GM19043 (cell line): ENCODE measurements at regions not wholly inside any gene's neighbourhood (a gene's known extent, or its start where the extent isn't known, plus 50 kb on each side); places are given as distances from the start of the nearest gene placed in this dataset.
"Not testable (repeated sequence)": the region's sequence is repeated elsewhere in the genome, so short reads cannot be mapped to it uniquely, and the experiment has no call there.

Experiments used
- ATAC-seq: cut with Tn5 transposase; IDR thresholded peaks from one replicate; pipeline ENCODE4 v1.9.1; 2021; ENCODE audit warnings: low read depth; ENCODE audit not compliant: unreplicated experiment

DNA sequence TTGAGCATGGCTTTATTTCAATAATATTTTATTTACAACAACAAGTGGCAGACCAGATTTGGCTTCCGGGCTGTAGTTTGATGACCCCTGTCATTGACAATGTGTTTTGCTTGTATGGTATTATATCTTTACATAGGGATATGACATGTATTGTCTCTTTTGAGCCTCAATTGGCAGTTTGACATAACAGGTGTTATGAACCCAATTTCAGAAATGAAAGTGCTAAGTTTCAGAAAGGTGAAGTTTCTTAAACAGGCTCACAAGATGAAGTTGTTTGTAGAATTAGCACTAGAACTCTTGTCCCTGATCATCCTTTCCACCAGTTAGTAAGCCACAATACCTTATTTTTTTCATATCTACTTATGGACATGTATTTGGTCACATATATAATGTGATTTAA is 303.0 kb upstream of the GRIA1 start:
- ATAC-seq: no peak

DNA sequence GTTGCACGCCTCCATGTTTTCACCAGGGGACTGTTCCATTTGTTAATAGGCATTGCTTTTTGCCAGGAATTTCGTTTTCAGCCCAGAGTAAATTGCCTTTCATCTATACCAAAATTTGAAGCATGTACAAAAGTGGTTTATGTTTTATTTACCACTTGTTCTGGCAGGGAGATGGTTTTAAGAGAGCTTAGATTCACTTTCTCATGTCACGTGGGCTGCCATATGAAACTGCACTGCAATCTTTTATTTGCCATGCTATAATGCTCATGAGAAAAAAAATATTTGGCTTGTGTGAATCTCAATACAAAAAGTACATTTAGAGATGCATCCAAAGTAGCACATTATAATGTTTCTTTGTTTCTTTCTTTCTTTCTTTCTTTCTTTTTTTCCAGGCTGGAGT is 284.1 kb upstream of the GRIA1 start:
- ATAC-seq: no peak

DNA sequence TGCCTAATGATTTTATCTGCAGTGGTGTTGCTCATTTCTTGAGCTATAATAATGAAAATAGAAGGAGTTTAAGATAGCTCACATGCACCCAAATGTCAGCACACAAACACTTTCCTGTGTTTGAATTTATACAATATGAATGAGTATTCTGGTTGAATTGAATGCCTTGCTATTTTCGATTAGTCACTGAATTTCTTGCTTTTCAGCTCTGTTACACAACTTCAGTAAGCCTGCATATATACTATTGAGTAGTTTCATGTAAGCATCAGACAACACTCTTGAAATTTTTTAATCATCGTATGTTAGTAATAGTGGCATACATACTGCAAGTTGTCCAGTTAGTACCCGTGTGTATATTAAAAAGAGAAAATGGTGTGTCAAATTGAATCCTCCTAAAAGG is 281.5 kb upstream of the GRIA1 start:
- ATAC-seq: no peak

DNA sequence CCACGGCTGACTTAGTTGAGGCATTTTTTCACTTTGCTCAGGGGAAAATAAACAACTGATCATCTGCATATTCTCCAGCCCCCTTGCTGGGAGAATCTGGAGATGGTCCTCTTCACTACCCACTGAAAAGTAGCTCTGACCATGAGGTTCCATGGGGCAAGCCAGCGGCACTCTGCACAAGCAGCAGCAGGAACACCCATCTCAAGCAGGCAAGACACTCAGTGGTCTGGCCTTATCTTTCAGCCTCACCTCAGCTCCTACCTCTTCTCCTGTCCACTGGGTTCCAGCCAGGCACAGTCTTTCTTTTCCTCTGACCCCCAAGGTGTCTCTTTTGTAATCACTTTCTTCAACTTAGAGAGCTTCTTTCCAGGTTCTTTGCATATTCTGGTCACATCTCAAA is 280.8 kb upstream of the GRIA1 start:
- no peak for ATAC-seq

DNA sequence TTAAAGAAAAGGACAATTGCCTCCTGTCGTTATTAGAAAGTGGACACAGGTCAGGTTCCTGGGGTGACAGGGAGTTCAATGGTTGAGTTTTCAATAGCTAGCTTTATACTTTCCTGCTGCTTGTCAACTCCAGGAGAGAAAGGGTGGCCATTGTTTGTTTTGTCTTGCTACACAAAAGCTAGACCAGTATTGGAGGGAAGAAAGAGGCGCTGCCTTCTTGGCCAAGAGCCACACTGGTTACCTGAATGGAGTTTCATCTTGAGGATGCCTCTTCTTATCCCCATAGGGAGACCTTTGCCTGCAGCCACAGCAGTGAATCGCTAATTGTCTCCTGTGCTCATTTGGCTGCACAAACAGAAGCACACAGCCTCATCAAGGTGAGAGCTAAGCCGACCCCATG is 279.4 kb upstream of the GRIA1 start:
- no peak for ATAC-seq

DNA sequence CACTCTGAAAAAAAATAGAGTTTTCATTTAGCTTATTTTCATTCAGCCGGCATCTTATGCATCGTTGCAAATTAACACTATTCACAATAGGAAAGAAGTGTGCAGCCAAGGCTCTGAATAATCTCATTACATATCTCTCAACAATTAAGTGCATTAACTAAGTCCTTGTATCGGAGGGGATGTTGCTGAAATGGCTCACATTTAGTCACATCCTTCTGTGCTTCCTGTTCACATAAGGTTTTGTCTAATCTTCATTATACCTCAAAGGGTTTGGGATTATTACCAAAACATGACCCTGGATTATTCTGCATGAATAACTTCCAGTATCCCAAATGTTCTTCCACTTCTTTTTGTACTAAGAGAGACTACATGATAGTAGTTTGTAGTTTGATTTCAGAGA is 278.0 kb upstream of the GRIA1 start:
- no peak for ATAC-seq

DNA sequence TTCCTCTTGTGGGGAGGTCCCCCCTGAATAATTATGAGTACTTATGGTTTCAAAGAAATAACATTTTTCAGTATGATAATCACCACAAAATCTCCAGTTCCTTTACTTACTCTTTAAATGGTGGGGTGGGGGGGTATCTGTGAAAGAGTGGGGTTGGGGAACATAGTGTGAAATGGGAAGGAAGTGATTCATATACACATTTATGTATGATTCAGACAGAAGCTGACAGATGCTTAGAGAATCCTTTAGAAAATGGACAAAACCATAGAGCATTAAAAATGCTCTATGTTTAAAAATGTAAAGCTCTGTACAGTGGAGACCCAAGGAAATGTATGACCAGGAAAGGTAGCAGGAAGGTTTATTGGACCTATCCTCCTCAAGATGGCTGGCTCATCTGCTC is 267.5 kb upstream of the GRIA1 start:
- no peak for ATAC-seq

DNA sequence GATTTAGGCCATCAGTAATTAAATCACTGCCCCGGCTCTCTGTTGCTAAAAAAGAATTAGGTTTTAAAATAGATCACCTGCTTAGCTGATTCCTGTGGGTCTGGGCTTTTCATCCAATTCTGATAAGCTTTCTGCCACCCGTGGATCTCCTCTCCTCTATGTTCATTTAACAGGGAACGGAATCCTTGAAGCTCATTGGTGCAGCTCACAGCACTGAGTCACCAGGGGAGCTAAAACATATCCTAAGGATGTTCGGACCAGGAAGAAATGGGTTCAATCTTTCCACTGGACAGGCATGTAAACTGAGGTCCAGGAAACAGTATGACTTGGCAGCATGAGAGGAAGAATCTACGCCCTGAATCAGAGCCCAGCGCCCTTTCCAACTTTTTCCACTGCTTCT is 267.1 kb upstream of the GRIA1 start:
- no peak for ATAC-seq

DNA sequence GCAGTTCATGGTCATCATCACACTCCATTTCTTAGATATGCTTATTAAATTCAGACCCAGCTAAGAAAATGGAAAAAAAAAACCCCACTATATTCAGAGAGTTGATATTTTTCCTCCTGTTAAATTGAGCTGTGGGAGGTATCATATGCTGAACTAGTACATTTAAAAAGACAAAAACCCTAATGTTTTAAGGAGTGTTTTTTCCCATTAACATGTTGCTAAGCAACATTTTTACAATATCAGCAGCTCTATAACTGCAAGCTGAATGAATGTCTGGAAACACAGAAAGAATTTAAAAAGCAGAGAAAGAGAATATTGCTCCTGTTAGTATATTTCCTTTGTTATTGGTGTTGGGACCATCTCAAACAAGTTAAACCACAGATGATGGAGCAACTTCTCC is 265.8 kb upstream of the GRIA1 start:
- ATAC-seq: no peak

DNA sequence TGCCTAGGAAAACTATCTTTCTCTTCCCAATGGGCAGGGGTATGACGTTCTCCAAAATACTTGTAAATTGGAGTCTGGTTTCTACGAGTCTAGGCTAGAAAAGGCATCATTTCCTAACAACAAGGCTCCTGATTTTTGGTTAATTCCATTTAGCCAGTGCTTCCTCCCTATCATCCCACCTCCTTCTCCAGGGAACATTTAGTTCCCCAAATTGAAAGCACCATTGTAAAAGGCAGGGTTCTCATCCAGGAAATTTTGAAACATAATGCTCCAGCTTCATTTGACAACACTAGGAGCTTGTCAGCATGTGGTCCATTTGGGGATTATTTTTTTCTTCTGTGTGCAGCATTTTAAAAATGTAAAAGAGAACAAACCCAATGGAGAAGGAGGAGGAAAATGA is 256.5 kb upstream of the GRIA1 start:
- ATAC-seq: no peak

DNA sequence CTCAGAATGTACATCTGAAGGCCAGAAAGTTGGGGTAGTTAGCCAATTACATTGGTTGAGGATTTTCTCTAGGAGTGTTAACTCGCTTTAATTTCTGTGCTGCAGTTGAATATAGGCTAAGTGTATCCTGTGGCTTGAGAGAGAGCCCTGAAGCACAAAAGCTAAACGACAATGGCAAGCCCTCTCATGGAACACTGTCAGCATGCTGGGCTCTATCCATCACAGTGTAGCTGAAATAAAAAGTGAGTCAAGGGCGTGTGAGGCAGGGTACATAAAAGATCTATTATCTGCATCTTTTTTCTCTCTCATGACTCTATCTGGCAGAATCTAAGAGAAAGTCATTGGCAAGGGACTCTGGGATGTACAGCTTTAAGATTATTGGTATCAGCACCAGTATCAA is 254.2 kb upstream of the GRIA1 start:
- no peak for ATAC-seq

DNA sequence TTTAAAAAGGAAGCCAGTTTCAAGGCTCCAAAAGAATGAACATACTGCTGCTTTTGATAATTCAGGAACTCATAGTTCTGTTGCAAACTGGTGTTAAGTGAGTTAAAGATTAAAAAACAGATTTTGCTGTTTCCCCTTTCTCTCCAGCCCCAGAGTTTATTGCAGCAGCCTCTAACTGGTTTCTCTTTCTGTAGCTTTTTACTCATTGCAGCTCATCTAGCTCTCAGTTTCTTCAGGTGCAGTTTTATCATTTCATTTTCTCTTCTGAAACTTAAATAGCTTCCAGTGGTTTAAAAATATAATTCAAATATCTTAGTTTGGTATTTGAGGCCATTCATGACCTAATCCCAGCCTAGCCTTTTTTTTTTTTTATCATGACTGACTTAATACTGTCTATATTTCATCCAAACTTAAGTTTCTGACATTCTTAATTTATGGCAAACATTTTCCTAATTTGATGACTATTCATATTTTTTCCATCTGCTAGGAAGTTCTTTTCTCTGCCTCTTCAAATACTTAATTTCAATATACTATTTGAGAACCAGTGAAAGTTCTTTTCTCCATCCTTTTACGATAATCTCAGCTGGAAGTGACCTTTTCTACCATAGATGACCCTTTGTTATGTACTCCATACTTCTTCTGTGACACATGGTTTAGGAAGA is 252.7 kb upstream of the GRIA1 start:
- peak; percentile 87 for ATAC-seq

DNA sequence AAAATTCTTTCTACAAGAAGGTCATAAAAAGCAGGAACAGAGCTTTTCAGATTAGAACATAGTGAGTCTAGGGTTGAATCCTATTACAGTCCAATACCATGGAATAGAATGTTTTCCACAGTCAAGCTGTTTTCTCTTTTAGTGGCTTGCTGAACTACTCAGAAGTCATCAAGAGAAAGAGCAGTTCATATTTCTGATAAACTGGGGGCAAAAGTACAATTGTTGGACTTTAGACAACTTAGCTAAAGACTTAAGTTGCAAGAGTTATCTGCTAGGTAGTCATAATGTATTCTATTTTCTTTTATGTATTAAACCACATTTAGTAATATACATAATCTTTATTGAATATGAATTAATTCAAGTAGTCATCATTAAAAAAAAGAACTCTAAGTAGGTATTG is 233.1 kb upstream of the GRIA1 start:
- no peak for ATAC-seq

DNA sequence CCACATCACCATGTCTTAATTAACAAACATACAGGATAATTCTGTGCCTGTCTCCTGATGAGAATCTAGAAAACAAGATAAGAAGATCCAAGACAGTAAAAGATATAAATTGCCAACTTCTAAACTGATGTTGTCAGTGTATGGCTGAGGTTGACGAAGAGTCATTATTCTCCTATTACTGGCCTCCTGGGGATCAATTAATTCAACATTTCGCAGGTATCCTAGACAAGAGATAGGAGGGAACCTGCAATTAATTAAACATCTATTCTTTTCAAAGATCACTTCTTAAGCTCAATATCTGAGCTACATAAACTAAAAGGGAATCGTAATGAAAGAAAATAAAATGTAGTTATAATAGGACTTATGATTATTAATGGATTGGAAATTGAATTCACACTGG is 232.0 kb upstream of the GRIA1 start:
- ATAC-seq: no peak

DNA sequence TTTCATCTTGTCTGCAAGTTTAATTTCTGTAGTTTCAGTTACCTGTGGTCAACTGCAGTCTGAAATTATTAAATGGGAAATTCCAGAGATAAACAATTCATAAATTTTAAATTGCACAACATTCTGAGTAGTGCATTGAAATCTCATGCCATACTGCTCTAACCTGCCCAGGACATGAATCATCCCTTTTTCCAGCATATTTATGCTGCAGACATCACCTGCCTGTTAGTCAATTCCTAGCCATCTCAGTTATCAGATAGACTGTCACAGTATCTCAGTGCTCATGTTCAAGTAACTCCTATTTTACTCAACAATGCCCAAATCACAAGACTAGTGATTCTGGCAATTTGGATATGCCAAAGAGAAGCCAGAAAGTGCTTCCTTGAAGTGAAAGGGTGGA is 223.0 kb upstream of the GRIA1 start:
- no peak for ATAC-seq

DNA sequence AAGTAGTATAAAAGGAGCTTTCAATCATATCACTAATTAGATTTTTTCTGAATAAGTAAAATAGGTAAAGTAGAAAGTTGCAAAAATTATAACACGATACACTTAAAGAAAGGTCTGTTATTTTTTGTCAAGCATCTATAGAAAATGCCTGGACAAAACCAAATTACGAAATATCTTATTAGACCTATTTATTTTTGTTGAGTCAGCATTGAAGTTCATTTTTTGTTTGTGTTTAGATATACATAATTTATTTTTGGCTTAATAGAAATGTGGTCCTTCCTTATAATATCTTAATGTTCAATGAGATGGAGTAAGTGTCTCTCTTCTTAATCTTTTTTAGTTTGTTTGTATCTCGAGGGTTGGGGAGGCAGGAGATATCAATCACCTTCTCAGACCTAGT is 214.8 kb upstream of the GRIA1 start:
- no peak for ATAC-seq

DNA sequence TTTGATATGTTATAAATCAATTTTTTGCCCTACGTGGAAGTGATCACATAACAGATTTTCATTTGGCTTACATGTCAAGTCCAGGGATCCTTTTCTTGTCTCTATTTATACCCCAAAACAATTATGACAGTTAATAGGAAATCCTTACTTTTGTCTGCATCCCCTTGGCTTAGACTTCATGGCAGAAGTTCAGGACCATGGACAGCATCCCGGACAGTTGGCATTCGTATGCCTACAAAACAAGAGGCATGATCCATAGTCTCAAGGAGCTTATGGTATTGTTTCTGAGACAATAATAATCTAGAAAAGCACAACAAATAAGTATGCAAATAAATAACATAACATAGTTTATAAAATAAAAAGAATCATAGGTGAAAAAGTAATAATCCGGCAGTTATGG is 214.3 kb upstream of the GRIA1 start:
- ATAC-seq: no peak

DNA sequence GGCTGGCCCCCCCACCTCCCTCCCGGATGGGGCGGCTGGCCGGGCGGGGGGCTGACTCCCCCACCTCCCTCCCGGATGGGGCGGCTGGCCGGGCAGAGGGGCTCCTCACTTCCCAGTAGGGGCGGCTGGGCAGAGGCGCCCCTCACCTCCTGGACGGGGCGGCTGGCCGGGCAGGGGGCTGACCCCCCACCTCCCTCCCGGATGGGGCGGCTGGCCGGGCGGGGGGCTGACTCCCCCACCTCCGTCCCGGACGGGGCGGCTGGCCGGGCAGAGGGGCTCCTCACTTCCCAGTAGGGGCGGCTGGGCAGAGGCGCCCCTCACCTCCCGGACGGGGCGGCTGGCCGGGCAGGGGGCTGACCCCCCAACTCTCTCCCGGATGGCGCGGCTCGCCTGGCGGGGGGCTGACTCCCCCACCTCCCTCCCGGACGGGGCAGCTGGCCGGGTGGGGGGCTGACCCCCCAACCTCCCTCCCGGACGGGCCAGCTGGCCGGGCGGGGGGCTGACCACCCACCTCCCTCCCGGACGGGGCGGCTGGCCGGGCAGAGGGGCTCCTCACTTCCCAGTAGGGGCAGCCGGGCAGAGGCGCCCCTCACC is 194.1 kb upstream of the GRIA1 start:
- ATAC-seq: not testable (repeated sequence)

DNA sequence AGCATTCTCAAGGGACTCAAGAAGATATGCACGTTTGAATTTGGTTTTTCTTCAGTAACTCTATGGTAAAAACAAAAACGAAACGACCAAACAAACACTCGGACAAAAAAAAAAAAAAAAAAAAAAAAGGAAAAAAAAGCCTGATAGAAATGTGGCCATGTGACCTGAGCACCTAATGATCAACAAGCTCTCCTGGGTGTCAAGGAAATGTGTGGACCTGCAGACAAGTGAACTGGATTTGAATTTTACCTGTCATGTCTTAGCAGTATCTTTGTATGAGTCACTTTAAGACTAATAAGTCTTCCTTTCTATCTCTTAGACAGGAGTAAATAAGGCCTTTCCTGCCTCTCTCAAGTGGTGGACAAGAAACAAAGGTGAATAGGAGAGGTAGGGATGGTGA is 190.6 kb upstream of the GRIA1 start:
- no peak for ATAC-seq

DNA sequence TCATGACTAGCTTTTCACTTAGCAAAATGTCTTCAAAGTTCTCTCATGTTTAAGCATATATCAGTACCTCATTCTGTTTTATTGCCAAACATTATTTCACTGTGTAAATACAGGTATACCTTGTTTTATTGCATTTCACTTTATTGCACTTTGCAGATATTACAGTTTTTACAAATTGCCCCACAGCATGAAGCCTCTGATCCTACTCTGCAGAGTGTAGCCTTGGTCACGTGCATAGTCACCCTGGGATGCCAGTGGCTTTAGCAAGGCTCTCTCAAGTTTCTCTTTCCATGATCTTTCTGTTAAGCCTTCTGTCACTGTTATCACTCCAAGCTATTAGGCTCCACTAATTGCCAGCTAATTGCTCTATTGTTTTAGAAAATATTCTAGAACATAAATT is 182.2 kb upstream of the GRIA1 start:
- no peak for ATAC-seq

DNA sequence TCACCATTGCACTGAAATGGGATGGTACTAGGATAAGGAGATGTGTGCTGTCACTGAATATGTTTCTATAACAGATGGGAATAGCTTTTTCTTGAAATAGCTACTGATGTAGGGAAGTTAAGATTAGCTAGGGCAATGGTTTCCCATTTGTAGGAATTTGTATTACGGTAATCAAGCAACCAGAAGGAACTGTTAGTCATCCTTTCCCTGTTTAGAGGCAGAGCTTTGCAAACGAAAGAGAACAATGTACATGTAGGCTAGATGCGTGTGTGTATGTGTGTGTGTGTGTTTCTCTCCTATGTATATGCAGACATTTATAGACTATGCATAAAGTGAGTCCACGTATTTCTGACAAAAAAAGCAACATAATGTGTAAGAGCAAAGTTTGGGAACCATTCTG is 171.9 kb upstream of the GRIA1 start:
- ATAC-seq: no peak

DNA sequence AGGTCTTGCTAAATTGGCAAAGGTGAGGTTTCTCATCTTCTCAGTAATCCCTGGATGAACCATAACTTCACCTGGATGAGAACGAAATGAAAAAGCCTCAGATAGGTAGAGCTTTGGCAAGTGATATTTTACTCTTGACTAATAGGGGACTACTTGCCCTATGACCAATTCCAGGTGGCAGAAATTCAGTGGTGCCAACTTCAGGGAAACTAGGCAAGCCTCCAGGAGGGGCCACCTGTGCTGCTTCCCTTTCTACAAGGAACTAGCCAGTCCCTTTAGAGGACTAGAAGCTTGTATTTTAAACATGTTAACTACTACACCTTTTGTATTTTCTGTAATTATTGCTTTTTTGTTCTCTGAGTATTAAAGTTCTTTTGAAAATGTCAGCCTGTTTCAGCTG is 169.0 kb upstream of the GRIA1 start:
- no peak for ATAC-seq

DNA sequence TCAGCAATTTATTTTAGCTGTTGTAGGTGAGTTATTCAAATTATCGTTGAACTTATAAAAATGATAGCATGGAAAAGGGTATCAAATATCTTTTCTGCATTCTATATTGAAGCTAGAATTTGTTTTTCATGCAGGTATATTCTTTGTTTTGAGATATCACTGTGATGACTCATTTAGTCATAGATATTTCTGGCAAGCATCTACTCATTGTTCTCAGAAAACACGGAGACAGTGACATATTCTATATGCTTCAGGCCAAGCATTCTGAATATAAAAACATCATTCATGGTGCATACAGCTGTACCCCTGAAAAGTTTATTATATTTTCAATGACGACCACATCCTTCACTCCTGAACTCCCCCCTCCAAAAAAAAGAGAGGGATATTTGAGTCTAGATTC is 150.3 kb upstream of the GRIA1 start:
- no peak for ATAC-seq
